ENCODE measurements at regions not wholly inside any gene's neighbourhood (a gene's known extent, or its start where the extent isn't known, plus 50 kb on each side); places are given as distances from the start of the nearest gene placed in this dataset.
"Not testable (repeated sequence)": the region's sequence is repeated elsewhere in the genome, so short reads cannot be mapped to it uniquely, and the experiment has no call there.

GRCh38 chr2:102871707-102872106, 109.9 kb downstream of the TMEM182 start:
- no peak overlapping the region for H3K4me3 ChIP-seq (ENCODE audit: low read depth, low read length)
- TF ChIP-seq CTCF (IDR thresholded peaks at IDR 0.05; ENCODE audit: borderline replicate concordance, insufficient read depth, low read depth, low read length), result no peak

- no peak overlapping the region for H3K4me3 ChIP-seq (ENCODE audit: low read depth, low read length)
- TF ChIP-seq CTCF (IDR thresholded peaks at IDR 0.05; ENCODE audit: borderline replicate concordance, insufficient read depth, low read depth, low read length), result no peak
Measured at GRCh38 chr2:102872388-102872787, 110.6 kb downstream of the TMEM182 start.

GRCh38 chr2:102879513-102879912, 117.7 kb downstream of the TMEM182 start:
- not testable (repeated sequence) for H3K4me3 ChIP-seq (ENCODE audit: low read depth, low read length)

- TF ChIP-seq CTCF (IDR thresholded peaks at IDR 0.05; ENCODE audit: borderline replicate concordance, insufficient read depth, low read depth, low read length), result no peak
- no peak overlapping the region for H3K4me3 ChIP-seq (ENCODE audit: low read depth, low read length)
Measured at GRCh38 chr2:102880731-102881130, 118.9 kb downstream of the TMEM182 start.

GRCh38 chr2:102886216-102886893, 124.5 kb downstream of the TMEM182 start:
- no peak overlapping the region for H3K4me3 ChIP-seq (ENCODE audit: low read depth, low read length)
- no peak for TF ChIP-seq CTCF (IDR thresholded peaks at IDR 0.05; ENCODE audit: borderline replicate concordance, insufficient read depth, low read depth, low read length)

GRCh38 chr2:102888514-102888913, 126.7 kb downstream of the TMEM182 start:
- TF ChIP-seq CTCF (IDR thresholded peaks at IDR 0.05; ENCODE audit: borderline replicate concordance, insufficient read depth, low read depth, low read length), result no peak

GRCh38 chr2:102891296-102891695, 129.5 kb downstream of the TMEM182 start:
- no peak overlapping the region for H3K4me3 ChIP-seq (ENCODE audit: low read depth, low read length)
- no peak for TF ChIP-seq CTCF (IDR thresholded peaks at IDR 0.05; ENCODE audit: borderline replicate concordance, insufficient read depth, low read depth, low read length)

More at GRCh38 chr2:102888514-102888913, 126.7 kb downstream of the TMEM182 start:
- no peak overlapping the region for H3K4me3 ChIP-seq (ENCODE audit: low read depth, low read length)

Measured in GM12875 (cell line).